K562 (cell line): ENCODE measurements at regions not wholly inside any gene's neighbourhood (a gene's known extent, or its start where the extent isn't known, plus 50 kb on each side); places are given as distances from the start of the nearest gene placed in this dataset.

Experiments used
- ATAC-seq: fragments of 200-7000 bp; cut with Tn5 transposase; 3 replicates; pipeline ENCODE4 v1.9.1; 2020; ENCODE audit warnings: moderate library complexity
- BruUV-seq: library from RNA; stranded (reverse); fragments of 400-500 nt; replicated peaks from 2 replicates; lab custom pipeline; 2021; lab: Mats Ljungman, UMichigan
- CTCF ChIA-PET: fragments of 300-600 bp; formaldehyde crosslinking; extraction: SDS; loops from one replicate; lab custom pipeline; 2021; ENCODE audit warnings: low intra/inter-chr PET ratio; lab: Yijun Ruan, JAX
- POLR2A ChIA-PET: fragments of 300-600, 350-650 bp; sonication (Branson Sonifier 250); formaldehyde crosslinking; extraction: SDS; loops from one replicate; lab custom pipeline; 2021; ENCODE audit warnings: antibody characterized with exemption, inconsistent platforms; lab: Yijun Ruan, JAX
- DNase-seq, 4 experiments: peaks; one replicate each; pipeline versions ENCODE4 v3.0.0 to v3.0.0-alpha.2; 2011 to 2018; ENCODE audit warnings: low spot score in 3 of 4, mixed read lengths in 3 of 4; ENCODE audit errors: extremely low read depth in 1 of 4
- FAIRE-seq: peaks from 2 replicates; lab custom pipeline; 2011; peaks lifted over from hg19 to GRCh38; lab: Jason Lieb, UNC
- H2AFZ ChIP-seq: 2 replicates; pipeline ENCODE4 v1.6.0; 2011; ENCODE audit warnings: low read depth, low read length, control low read depth, inconsistent platforms
- H3K27ac ChIP-seq: fragments of 200-600 bp; 3 replicates; pipeline ENCODE4 v1.8.0; 2011; ENCODE audit warnings: low read depth, mild to moderate bottlenecking, control low read depth, inconsistent platforms, low read length, moderate library complexity, mixed read lengths; ENCODE audit errors: extremely low read depth
- H3K27me3 ChIP-seq, 2 experiments: fragments of 300-600 bp in 1 of 2; 2 replicates in 1 of 2; 3 replicates in 1 of 2; pipeline versions ENCODE4 v1.6.0 to v1.8.0; 2011; ENCODE audit warnings: inconsistent platforms in 2 of 2, low read length in 2 of 2, mild to moderate bottlenecking in 1 of 2, mixed read lengths in 1 of 2, moderate library complexity in 1 of 2; ENCODE audit not compliant: control insufficient read depth in 2 of 2, insufficient read depth in 2 of 2
- H3K36me3 ChIP-seq: fragments of 300-600 bp; 3 replicates; pipeline ENCODE4 v1.8.0; 2011; ENCODE audit warnings: mild to moderate bottlenecking, low read length, inconsistent platforms; ENCODE audit not compliant: control insufficient read depth, insufficient read depth
- H3K4me1 ChIP-seq, 2 experiments: fragments of 200-600 bp in 1 of 2; replicated peaks in 1 of 2; 2 replicates in 1 of 2; 3 replicates in 1 of 2; pipeline versions ENCODE4 v1.5.1 to v1.8.0; 2011; ENCODE audit warnings: inconsistent platforms in 2 of 2, low read length in 2 of 2, mild to moderate bottlenecking in 1 of 2, mixed read lengths in 1 of 2, moderate library complexity in 1 of 2; ENCODE audit not compliant: control insufficient read depth in 2 of 2, insufficient read depth in 2 of 2
- H3K4me2 ChIP-seq: 2 replicates; pipeline ENCODE4 v1.6.1; 2011; ENCODE audit warnings: low read length, control low read depth, inconsistent platforms, mixed read lengths; ENCODE audit not compliant: insufficient read depth
- H3K4me3 ChIP-seq: fragments of 200-600 bp; sonication (generic), shearing (Covaris generic); 2 replicates; pipeline ENCODE4 v1.5.1; 2016; ENCODE audit warnings: control low read depth, inconsistent platforms
- H3K79me2 ChIP-seq: fragments of 200-600 bp; 3 replicates; pipeline ENCODE4 v1.8.0; 2011; ENCODE audit warnings: low read length, inconsistent platforms; ENCODE audit not compliant: control insufficient read depth, insufficient read depth
- H3K9ac ChIP-seq, 2 experiments: 2 replicates each; pipeline versions ENCODE4 v1.6.0 to v1.6.1; 2011; ENCODE audit warnings: low read depth in 2 of 2, low read length in 2 of 2, control low read depth in 1 of 2, inconsistent platforms in 1 of 2, mild to moderate bottlenecking in 1 of 2, mixed read lengths in 1 of 2; ENCODE audit not compliant: insufficient read depth in 1 of 2
- H3K9me1 ChIP-seq: one replicate; pipeline ENCODE4 v1.6.0; 2011; ENCODE audit warnings: inconsistent platforms, mild to moderate bottlenecking, low read length, moderate library complexity; ENCODE audit not compliant: control insufficient read depth, insufficient read depth
- H3K9me3 ChIP-seq: replicated peaks from 2 replicates; pipeline ENCODE4 v1.5.1; 2011; ENCODE audit warnings: low read depth, low read length, inconsistent platforms; ENCODE audit not compliant: control insufficient read depth, insufficient read depth
- H4K20me1 ChIP-seq: replicated peaks from 2 replicates; pipeline ENCODE4 v1.6.1; 2011; ENCODE audit warnings: low read length, inconsistent platforms, mixed read lengths; ENCODE audit not compliant: control insufficient read depth, insufficient read depth
- EP300 ChIP-seq: IDR thresholded peaks from 2 replicates; pipeline ENCODE4 v1.6.1; 2012; ENCODE audit warnings: low read length, improper control_type of control experiment
- ETV5 ChIP-seq: sonication (generic); formaldehyde crosslinking; IDR thresholded peaks from 2 replicates; pipeline ENCODE4 v1.4.0; 2020; ENCODE audit warnings: low read depth, mild to moderate bottlenecking, missing genetic modification reagents
- GABPB1 ChIP-seq: sonication (generic); formaldehyde crosslinking; IDR thresholded peaks from 2 replicates; pipeline ENCODE4 v1.8.0; 2022; ENCODE audit warnings: mild to moderate bottlenecking, missing genetic modification reagents
- ILK ChIP-seq: fragments of 450-650 bp; IDR thresholded peaks from 2 replicates; pipeline ENCODE4 v1.6.1; 2016; ENCODE audit warnings: missing genetic modification characterization, low read depth, mild to moderate bottlenecking, missing compliant biosample characterization, moderate library complexity, borderline replicate concordance
- LARP7 ChIP-seq: fragments of 450-650 bp; IDR thresholded peaks from 2 replicates; pipeline ENCODE4 v1.6.1; 2016
- NCOA1 ChIP-seq: fragments of 450-650 bp; IDR thresholded peaks from 2 replicates; pipeline ENCODE4 v1.6.1; 2016; ENCODE audit warnings: low read depth
- ZNF717 ChIP-seq: fragments of 250-450 bp; sonication (Bioruptor Pico); IDR thresholded peaks from 2 replicates; pipeline ENCODE4 v1.5.0; 2021
- WGBS: fragments of 100-300 bp; shearing (Covaris generic); methylation state at CpG from one replicate; pipeline ENCODE4 v1.1.6; 2016; ENCODE audit warnings: low coverage, mixed read lengths; ENCODE audit not compliant: insufficient coverage; ENCODE audit errors: missing lambda C conversion rate; 5-methylcytosine and 5-hydroxymethylcytosine counted together
- in situ Hi-C: fragments of 300-500 bp; cut with MboI; formaldehyde crosslinking; loops from 4 replicates; pipeline ENCODE4 v1.15.0; 2018; ENCODE audit warnings: inconsistent platforms, mixed read lengths
- intact Hi-C: fragments of 100-400 bp; cut with micrococcal nuclease; formaldehyde crosslinking; loops from 2 replicates; pipeline ENCODE4 v1.14.2; 2022

- TF ChIP-seq ZNF717 (CRISPR knock-in tag) (no peak), ILK (tag) (no peak)
Observed at GRCh38 chr12:78641837-78642423, 222.6 kb upstream of the SYT1 start (continued).

GRCh38 chr12:78645956-78646355, 218.6 kb upstream of the SYT1 start:
- in situ Hi-C loops (no loop called here), intact Hi-C loops (no loop called here)
- ChIA-PET POLR2A (no interaction called here), CTCF (no interaction called here)
- H3K27ac ChIP-seq: no peak overlapping the region
- no peaks in the 10 kb centered on the region; the same call in 1 of the 2 replicates for H3K9me3 ChIP-seq
- H3K4me2 ChIP-seq: no peak overlapping the region
- 0% methylated on average over 2 of the region's 2 CpGs for WGBS
- TF ChIP-seq LARP7: no peak
- no peak for TF ChIP-seq EP300
- TF ChIP-seq ETV5 (CRISPR knock-in tag): no peak
- no peak for TF ChIP-seq NCOA1
- TF ChIP-seq GABPB1 (CRISPR knock-in tag): no peak
- H2AFZ ChIP-seq: no peak overlapping the region
- FAIRE-seq (no peak), ATAC-seq (no peak), DNase-seq (no peak)
- no peaks in the 10 kb centered on the region for H3K27me3 ChIP-seq
- H4K20me1 ChIP-seq: no peaks in the 10 kb centered on the region
- H3K36me3 ChIP-seq: no peaks in the 10 kb centered on the region
- no peak overlapping the region for H3K9ac ChIP-seq
- H3K79me2 ChIP-seq: no peaks in the 10 kb centered on the region
- no peak overlapping the region for H3K4me3 ChIP-seq
- H3K4me1 ChIP-seq: no peaks in the 10 kb centered on the region
- H3K9me1 ChIP-seq: no peaks in the 10 kb centered on the region
- no TSS peak for BruUV-seq
